Heart left ventricle (tissue), 16 donors: ENCODE measurements at regions not wholly inside any gene's neighbourhood (a gene's known extent, or its start where the extent isn't known, plus 50 kb on each side); places are given as distances from the start of the nearest gene placed in this dataset.

Experiments used
- ATAC-seq, 4 donors: fragments of 200-7000 bp; cut with Tn5 transposase; one replicate each; pipeline ENCODE4 v1.9.1; 2020 to 2022; ENCODE audit warnings: moderate library complexity in 4 of 4, mild to moderate bottlenecking in 3 of 4, moderate number of reproducible peaks in 1 of 4
- DNase-seq, 5 donors: peaks; one replicate each; pipeline ENCODE4 v3.0.0-alpha.2; 2020
- H3K27ac ChIP-seq, 12 donors: fragments of 200-600 bp; sonication (generic) in 4 of 12; one replicate each; pipeline versions ENCODE4 v1.5.0 to v1.8.0; 2016 to 2022; ENCODE audit warnings: mild to moderate bottlenecking in 2 of 12
- H3K27me3 ChIP-seq, 9 donors: fragments of 200-600 bp; sonication (generic) in 2 of 9; one replicate each; pipeline versions ENCODE4 v1.5.1 to v1.8.0; 2016 to 2022; ENCODE audit warnings: mild to moderate bottlenecking in 3 of 9
- H3K36me3 ChIP-seq, 9 donors: fragments of 200-600 bp; sonication (generic) in 2 of 9; one replicate each; pipeline versions ENCODE4 v1.5.0 to v1.8.0; 2018 to 2022; ENCODE audit warnings: mild to moderate bottlenecking in 2 of 9
- H3K4me1 ChIP-seq, 12 donors: fragments of 200-600 bp; sonication (generic) in 4 of 12; one replicate each; pipeline versions ENCODE4 v1.5.0 to v1.8.0; 2016 to 2022; ENCODE audit warnings: mild to moderate bottlenecking in 3 of 12
- H3K4me3 ChIP-seq, 12 donors: fragments of 200-600 bp; sonication (generic) in 4 of 12; one replicate each; pipeline versions ENCODE4 v1.5.0 to v1.8.0; 2017 to 2022; ENCODE audit warnings: mild to moderate bottlenecking in 9 of 12, moderate library complexity in 4 of 12
- H3K9me3 ChIP-seq, 12 donors: fragments of 200-600 bp; sonication (generic) in 4 of 12; one replicate each; pipeline versions ENCODE4 v1.5.0 to v1.8.0; 2016 to 2022; ENCODE audit warnings: mild to moderate bottlenecking in 1 of 12
- CTCF ChIP-seq, 12 donors: fragments of 200-600 bp; sonication (generic) in 4 of 12; IDR thresholded peaks; one replicate each; pipeline versions ENCODE4 v1.5.0 to v1.8.0; 2018 to 2022; ENCODE audit warnings: antibody characterized with exemption in 12 of 12, mild to moderate bottlenecking in 5 of 12
- POLR2A ChIP-seq, 2 donors: fragments of 450-650 bp; IDR thresholded peaks; one replicate each; pipeline ENCODE4 v1.6.1; 2017; ENCODE audit warnings: antibody characterized with exemption in 2 of 2, mild to moderate bottlenecking in 2 of 2, moderate library complexity in 2 of 2
- WGBS, 4 donors: extraction: QIAGEN DNeasy Blood & Tissue Kit in 2 of 4; methylation state at CpG; one replicate each; pipeline versions ENCODE4 v1.1.5 to v1.1.7; 2013 to 2018; 5-methylcytosine and 5-hydroxymethylcytosine counted together
- intact Hi-C, 10 donors: fragments of 100-400 bp; cut with DNase I; formaldehyde crosslinking; loops; one replicate each; pipeline versions ENCODE4 v1.11.1 to v1.14.2; 2022
- donor health status: ischemic (EF 13 %, LVEDD 7.1; RV severe dilation, severe dysfunction).
- donor health status: healthy with polysubstance abuse.
- donor health status: DM: no; HTN: yes; CAD: no.
- donor health status: DM: no; HTN: no; CAD: no.
- donor health status: ischemic (EF 25% LVEDD 6.9; RV normal size, moderate dysfunction).
- donor health status: ischemic (EF 25% LVEDD 5.7; RV mildly dilated, moderate dysfunction).
- donor health status: healthy.
- donor health status: DM: yes; HTN: yes; CAD: no.
- donor health status: ischemic (EF 35%, LVEDD 5.7; RV mildly dilated, moderate dysfunction).
- donor health status: nonischemic (EF 11% LVEDD 7.7; RV severe dilation, severe dysfunction).
- donor health status: DM: yes; HTN: yes; CAD: no.
- donor health status: PGD.
- donor health status: ischemic (EF 29% LVEDD 5.4; RV normal size, mild dysfunction).
- donor health status: nonischemic (EF 23%, LVEDD 6.1; RV moderate dilation, normal function).

- 69 to 75% (median 73%) methylated on average over 3 of the region's 3 CpGs for WGBS, 4 donors
- H3K9me3 ChIP-seq = no peaks in the 10 kb centered on the region
- H3K27ac ChIP-seq = no peak overlapping the region
- H3K27me3 ChIP-seq = no peaks in the 10 kb centered on the region
- H3K36me3 ChIP-seq = no peaks in the 10 kb centered on the region
- TF ChIP-seq POLR2A (IDR thresholded peaks at IDR 0.05) (no peak), CTCF (IDR thresholded peaks at IDR 0.05) (no peak)
- H3K4me1 ChIP-seq = no peaks in the 10 kb centered on the region
- no peak for ATAC-seq
- intact Hi-C loops = no loop called here
- no peak overlapping the region for H3K4me3 ChIP-seq
- no peak for DNase-seq
These were observed 152.7 kb upstream of the CDH11 start for GRCh38 chr16:65274566-65274965.

DNA sequence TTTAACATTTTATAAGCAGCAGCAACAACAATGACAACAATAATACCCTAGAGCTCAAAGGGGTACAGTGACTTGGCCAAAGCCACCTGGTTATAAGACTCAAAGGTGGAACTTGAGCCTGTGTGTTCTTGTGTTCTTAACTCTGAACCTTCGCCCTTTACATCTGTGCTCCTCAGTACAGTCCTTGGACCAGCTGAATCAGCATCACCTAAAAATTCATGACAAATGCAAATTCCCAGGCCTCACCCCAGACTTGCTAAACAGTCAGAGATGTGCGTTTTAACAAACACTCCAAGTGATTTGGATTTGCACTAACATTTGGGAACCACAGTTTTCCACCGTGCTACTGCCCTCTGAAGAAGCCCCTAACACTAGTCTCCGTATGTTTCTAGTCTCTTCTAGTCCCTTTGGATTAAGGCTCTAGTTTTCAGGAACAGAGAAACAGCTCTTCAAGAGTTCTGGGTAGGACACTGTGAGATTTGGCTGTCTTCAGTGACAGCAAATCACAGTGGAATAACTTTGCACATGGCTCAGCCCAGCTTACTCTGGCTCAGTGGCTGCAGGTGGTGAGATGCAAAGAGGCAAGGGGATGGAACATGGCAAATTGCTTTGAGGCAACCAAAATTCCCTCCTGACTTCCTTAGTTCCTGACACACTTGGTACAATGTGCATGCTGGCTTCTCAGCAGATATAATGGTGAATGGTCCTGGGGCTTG, 151.0 kb upstream of the CDH11 start:
- H3K4me3 ChIP-seq = no peak overlapping the region
- no peak for ATAC-seq

DNA sequence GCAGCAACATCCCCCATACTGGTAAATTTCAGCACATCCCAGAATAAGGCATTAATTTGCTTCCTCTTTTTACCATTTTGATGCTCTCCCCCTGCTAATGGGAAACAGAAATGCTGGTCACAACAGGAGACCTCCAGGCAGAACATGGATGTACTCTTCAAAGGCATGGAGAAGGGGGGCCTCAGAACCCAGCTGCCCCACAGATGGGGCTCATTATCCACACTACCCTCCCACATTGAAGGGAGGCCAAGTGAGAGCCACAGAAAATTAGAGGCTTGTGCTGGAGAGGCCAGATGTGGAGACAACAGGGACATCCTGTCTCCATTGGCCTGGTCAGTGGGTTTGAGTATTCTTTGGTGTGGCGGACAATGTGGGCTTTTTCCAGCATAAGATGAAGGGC, 150.1 kb upstream of the CDH11 start:
- H3K9me3 ChIP-seq = no peaks in the 10 kb centered on the region
- intact Hi-C loops = no loop called here
- no peaks in the 10 kb centered on the region for H3K36me3 ChIP-seq
- H3K27me3 ChIP-seq = no peaks in the 10 kb centered on the region
- H3K4me3 ChIP-seq = no peak overlapping the region
- DNase-seq = no peak
- no peak for TF ChIP-seq CTCF (IDR thresholded peaks at IDR 0.05)
- TF ChIP-seq POLR2A (IDR thresholded peaks at IDR 0.05) = no peak
- H3K27ac ChIP-seq = no peak overlapping the region
- no peaks in the 10 kb centered on the region for H3K4me1 ChIP-seq
- no peak for ATAC-seq
- WGBS, 4 donors = 0 to 50% (median 25%) methylated on average over 1 of the region's 1 CpG

More for the DNA sequence above, 151.0 kb upstream of the CDH11 start:
- H3K27ac ChIP-seq = no peak overlapping the region
- no peaks in the 10 kb centered on the region for H3K27me3 ChIP-seq
- DNase-seq = no peak
- intact Hi-C loops = no loop called here
- TF ChIP-seq CTCF (IDR thresholded peaks at IDR 0.05) (no peak), POLR2A (IDR thresholded peaks at IDR 0.05) (no peak)
- H3K36me3 ChIP-seq = no peaks in the 10 kb centered on the region
- WGBS, 4 donors = 89 to 98% (median 93%) methylated on average over 4 of the region's 4 CpGs
- H3K9me3 ChIP-seq = no peaks in the 10 kb centered on the region
- no peaks in the 10 kb centered on the region for H3K4me1 ChIP-seq

DNA sequence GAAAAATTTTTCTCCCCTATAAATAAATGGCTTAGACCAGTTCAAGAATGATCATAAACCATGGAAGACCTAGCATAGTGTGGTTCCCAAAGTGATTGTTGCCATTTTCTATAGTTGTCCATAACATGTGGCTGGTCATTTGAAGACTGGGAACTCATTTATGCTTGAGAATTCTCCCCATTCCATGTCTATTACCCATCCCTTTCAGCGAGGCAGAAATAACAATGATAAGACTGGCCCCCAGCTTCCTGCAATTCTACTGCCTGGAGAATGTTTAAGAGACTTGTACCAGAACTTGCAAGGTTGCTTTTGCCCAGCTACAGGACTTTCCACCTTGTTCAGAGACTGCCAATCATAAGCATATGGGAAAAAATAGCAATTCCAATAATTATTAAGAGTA, 146.5 kb upstream of the CDH11 start:
- WGBS, 4 donors = 30 to 48% (median 37%) methylated on average over 1 of the region's 1 CpG
- intact Hi-C loops = no loop called here
- no peaks in the 10 kb centered on the region for H3K4me1 ChIP-seq
- no peak overlapping the region for H3K4me3 ChIP-seq
- no peaks in the 10 kb centered on the region for H3K27me3 ChIP-seq
- no peaks in the 10 kb centered on the region for H3K36me3 ChIP-seq
- H3K27ac ChIP-seq = no peak overlapping the region
- ATAC-seq (no peak), DNase-seq (no peak)
- peaks cover 0 to 3% (median 0%) of the 10 kb centered on the region in 12 donors for H3K9me3 ChIP-seq
- no peak for TF ChIP-seq CTCF (IDR thresholded peaks at IDR 0.05)
- TF ChIP-seq POLR2A (IDR thresholded peaks at IDR 0.05) = no peak
